AG09309 (cell line): ENCODE measurements at regions not wholly inside any gene's neighbourhood (a gene's known extent, or its start where the extent isn't known, plus 50 kb on each side); places are given as distances from the start of the nearest gene placed in this dataset.
"Not testable (repeated sequence)": the region's sequence is repeated elsewhere in the genome, so short reads cannot be mapped to it uniquely, and the experiment has no call there.

Experiments used
- DNase-seq: peaks from one replicate; pipeline ENCODE4 v3.0.0-alpha.2; 2010; ENCODE audit warnings: low read depth
- H3K4me3 ChIP-seq: 2 replicates; pipeline ENCODE4 v1.5.1; 2011; ENCODE audit warnings: mild to moderate bottlenecking, low read depth, low read length, moderate library complexity; ENCODE audit not compliant: control insufficient read depth
- TF ChIP-seq, protein P1 (sequence below): IDR thresholded peaks from 2 replicates; pipeline ENCODE4 v1.5.1; 2011; ENCODE audit warnings: mild to moderate bottlenecking, low read depth, low read length, inconsistent platforms; ENCODE audit not compliant: insufficient read depth, control insufficient read depth; ENCODE audit errors: missing control alignments

DNA sequence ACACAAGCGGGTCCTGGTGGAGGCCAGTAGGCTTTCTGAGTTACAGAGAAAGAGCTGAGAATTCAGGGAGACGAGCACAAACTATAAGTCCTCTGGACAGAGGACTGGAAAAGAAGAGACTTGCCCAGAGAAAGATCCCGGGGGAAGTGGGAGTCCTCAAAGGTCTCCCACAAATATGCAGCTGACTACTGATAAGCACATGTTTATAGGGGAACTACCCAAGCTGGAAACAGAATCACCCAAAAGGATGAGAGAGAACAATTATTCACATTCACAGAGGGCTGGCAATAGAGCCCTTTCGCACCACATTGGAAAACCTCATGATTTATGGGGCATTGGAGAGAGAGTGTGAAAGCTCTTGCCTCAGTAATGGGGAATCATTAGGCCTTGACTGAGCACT is 337.6 kb downstream of the IRS1 start:
- no peak for DNase-seq

DNA sequence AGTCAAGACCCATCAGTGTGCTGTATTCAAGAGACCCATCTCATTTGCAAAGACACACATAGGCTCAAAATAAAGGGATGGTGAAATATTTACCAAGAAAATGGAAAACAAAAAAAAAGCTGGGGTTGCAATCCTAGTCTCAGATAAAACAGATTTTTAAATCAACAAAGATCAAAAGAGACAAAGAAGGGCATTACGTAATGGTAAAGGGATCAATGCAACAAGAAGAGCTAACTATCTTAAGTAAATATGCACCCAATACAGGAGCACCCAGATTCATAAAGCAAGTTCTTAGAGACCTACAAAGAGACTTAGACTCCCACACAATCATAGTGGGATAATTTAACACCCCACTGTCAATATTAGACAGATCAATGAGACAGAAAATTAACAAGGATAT is 343.5 kb downstream of the IRS1 start:
- H3K4me3 ChIP-seq, DNase-seq: not testable (repeated sequence)

More for the DNA sequence above, 337.6 kb downstream of the IRS1 start:
- TF ChIP-seq, protein P1, sequence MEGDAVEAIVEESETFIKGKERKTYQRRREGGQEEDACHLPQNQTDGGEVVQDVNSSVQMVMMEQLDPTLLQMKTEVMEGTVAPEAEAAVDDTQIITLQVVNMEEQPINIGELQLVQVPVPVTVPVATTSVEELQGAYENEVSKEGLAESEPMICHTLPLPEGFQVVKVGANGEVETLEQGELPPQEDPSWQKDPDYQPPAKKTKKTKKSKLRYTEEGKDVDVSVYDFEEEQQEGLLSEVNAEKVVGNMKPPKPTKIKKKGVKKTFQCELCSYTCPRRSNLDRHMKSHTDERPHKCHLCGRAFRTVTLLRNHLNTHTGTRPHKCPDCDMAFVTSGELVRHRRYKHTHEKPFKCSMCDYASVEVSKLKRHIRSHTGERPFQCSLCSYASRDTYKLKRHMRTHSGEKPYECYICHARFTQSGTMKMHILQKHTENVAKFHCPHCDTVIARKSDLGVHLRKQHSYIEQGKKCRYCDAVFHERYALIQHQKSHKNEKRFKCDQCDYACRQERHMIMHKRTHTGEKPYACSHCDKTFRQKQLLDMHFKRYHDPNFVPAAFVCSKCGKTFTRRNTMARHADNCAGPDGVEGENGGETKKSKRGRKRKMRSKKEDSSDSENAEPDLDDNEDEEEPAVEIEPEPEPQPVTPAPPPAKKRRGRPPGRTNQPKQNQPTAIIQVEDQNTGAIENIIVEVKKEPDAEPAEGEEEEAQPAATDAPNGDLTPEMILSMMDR, result no peak
- H3K4me3 ChIP-seq, result no peak overlapping the region

DNA sequence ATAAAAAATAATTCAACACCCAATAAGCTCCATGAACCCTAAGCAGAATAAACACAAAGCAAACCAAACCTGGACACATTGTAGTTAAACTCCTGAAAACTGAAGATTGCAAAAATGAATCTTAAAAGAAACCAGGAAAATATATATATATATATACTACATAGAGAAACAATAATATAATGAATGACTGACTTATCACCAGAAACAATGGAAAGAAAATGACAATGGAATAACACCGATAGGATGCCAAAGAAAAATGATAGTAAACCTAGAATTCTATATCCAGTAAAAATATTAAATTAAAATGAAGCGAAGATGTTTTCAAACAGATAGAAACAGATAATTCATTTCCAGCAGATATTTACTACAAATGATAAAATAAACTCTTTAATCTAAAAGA is 346.9 kb downstream of the IRS1 start:
- no peak for DNase-seq
- TF ChIP-seq, protein P1, result no peak
- no peak overlapping the region for H3K4me3 ChIP-seq

DNA sequence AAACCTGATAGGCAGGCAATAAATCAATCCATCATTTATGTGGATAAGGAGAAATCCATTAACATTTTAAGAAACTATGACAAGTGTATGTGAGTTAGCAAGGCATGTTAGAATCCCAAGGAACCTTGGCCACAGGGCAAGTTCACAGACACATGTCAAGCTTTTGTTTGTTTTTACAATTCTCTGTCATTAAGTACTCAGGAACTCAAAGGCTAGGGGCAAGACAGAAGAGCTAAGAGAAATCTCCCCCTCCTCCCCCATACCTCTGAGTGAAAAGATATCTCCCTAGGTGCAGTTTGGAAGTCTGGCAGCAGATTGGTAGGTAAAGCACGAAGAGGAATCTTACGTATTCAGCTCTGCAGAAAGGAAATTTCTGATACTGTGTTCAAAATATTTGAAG is 348.1 kb downstream of the IRS1 start:
- TF ChIP-seq, protein P1, result no peak
- no peak for DNase-seq
- no peak overlapping the region for H3K4me3 ChIP-seq

DNA sequence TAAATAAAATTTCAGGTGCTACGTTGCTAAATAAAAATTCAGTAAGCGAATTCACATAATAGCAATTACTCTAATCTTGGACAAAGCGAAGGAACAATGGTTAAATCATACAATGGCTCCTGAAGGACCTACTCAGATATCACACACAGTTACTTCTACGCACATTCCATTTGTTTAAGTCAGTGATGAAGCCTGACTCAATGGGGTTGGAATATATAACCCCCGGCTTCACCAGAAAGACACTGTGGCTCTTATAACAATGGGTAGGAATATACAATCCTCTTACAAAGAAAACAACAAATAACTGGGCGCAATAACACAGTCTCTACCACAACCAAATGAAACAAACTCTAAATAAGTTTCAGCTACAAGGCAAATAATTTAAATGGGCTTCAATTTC is 349.5 kb downstream of the IRS1 start:
- no peak overlapping the region for H3K4me3 ChIP-seq
- no peak for DNase-seq
- TF ChIP-seq, protein P1, result no peak

DNA sequence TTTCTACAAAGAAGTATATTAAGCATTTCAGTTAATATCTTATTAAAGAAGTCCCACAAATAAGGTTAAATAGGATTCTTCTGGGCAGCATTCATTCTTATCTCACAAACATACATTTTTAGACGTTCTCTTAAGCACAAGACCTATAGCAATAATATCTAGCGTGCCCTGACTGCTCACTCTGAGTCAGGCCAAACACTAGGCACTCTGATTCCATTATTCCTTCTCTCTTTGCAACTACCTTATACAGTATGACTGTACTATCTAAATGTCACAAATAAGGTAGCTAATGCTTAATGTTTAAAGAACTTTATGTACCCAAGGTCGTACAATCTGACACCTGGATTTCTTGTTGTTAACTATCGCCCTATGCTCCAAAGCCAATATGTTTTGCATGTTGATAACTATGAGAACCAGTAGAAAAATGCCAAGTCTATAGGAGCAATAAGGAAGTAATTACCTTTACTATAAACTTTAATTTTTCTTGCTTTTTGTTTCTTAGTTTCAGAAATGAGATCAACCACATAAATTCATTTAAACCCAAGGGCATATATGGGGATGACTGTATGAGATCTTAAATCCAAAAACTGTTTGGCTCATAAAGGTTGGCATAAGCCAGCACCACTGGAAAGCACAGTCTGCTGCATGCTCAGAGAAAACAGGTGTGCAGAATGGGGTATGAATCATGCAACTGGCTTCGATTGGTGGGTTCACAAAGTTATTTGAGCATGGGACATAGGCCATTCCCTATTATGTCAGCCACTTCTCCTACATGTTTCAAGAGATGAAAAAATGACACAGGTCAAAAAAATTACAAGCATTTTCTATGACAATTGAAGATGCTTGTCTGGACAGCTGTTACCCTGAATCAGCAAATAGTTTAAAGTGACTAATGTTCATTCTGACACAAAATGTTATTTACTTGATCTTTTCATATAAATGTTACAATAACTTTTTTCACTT is 352.0 kb downstream of the IRS1 start:
- no peak for DNase-seq
- no peak overlapping the region for H3K4me3 ChIP-seq
- TF ChIP-seq, protein P1, result no peak

DNA sequence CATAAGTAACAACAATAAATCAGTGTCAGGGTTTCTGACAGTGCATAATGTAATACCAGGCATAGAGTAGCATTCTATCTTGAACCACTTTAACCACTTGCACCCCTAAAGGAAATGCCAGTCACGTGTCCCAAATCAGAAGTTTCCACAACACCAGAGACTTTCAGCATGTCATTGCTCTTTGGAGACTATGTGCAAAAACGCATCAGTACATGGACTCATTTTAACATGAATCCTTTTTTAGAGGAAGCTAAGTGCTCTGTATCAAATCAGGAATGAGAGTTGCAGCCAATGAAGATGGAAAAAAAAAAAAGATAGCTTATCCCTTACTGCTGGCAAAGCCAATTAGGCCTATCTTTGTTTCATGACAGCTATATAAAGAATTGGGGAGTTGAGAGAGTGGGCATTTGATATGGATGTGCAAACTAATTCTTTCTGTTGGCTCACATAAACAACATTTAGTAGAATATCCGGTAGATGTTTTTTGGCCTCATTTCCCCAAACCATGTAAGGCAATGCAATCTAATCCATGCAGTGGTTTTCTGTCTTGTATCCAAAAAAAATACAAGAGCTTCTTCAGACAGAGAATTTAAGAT is 353.1 kb downstream of the IRS1 start:
- TF ChIP-seq, protein P1, result no peak
- no peak overlapping the region for H3K4me3 ChIP-seq
- no peak for DNase-seq
